Frontal cortex (tissue), 3 donors: ENCODE measurements at regions not wholly inside any gene's neighbourhood (a gene's known extent, or its start where the extent isn't known, plus 50 kb on each side); places are given as distances from the start of the nearest gene placed in this dataset.

ENCODE experiments used
- DNase-seq, 2 donors: peaks; one replicate each; pipeline ENCODE4 v3.0.0; 2012; ENCODE audit warnings: low spot score in 2 of 2
- FAIRE-seq: peaks from 2 replicates; lab custom pipeline; 2012; peaks lifted over from hg19 to GRCh38; lab: Jason Lieb, UNC
- donor health status: control.
- donor health status: control.
- donor health status: control.

- DNase-seq: no peak
- no peak for FAIRE-seq
Measured at GRCh38 chr11:106427736-106428135, 350.3 kb downstream of the AASDHPPT start.

- FAIRE-seq: no peak
- DNase-seq: no peak
Measured at GRCh38 chr11:106442032-106442431, 364.6 kb downstream of the AASDHPPT start.

GRCh38 chr11:106446302-106446701 lies 368.8 kb downstream of the AASDHPPT start:
- no peak for FAIRE-seq
- no peak for DNase-seq

GRCh38 chr11:106446955-106447354 lies 369.5 kb downstream of the AASDHPPT start:
- FAIRE-seq: no peak
- no peak for DNase-seq

GRCh38 chr11:106447631-106448191 lies 370.2 kb downstream of the AASDHPPT start:
- DNase-seq: no peak
- no peak for FAIRE-seq

- DNase-seq (no peak), FAIRE-seq (no peak)
Measured at GRCh38 chr11:106449763-106450162, 372.3 kb downstream of the AASDHPPT start.

- FAIRE-seq: no peak
- DNase-seq: no peak
Measured at GRCh38 chr11:106451228-106451922, 373.9 kb downstream of the AASDHPPT start.

- DNase-seq (no peak), FAIRE-seq (no peak)
Measured at GRCh38 chr11:106456647-106457046, 379.2 kb downstream of the AASDHPPT start.

GRCh38 chr11:106457727-106458126 lies 380.3 kb downstream of the AASDHPPT start:
- FAIRE-seq: no peak
- no peak for DNase-seq

- FAIRE-seq (no peak), DNase-seq (no peak)
Measured at GRCh38 chr11:106459135-106459534, 381.7 kb downstream of the AASDHPPT start.

- FAIRE-seq: no peak
- no peak for DNase-seq
Measured at GRCh38 chr11:106461148-106461691, 383.8 kb downstream of the AASDHPPT start.

GRCh38 chr11:106461839-106462545 lies 384.5 kb downstream of the AASDHPPT start:
- FAIRE-seq: no peak
- DNase-seq: no peak

- FAIRE-seq (no peak), DNase-seq (no peak)
Measured at GRCh38 chr11:106463154-106463553, 385.7 kb downstream of the AASDHPPT start.

GRCh38 chr11:106463796-106464201 lies 386.3 kb downstream of the AASDHPPT start:
- no peak for FAIRE-seq
- DNase-seq: no peak

- DNase-seq (no peak), FAIRE-seq (no peak)
Measured at GRCh38 chr11:106464728-106465127, 387.3 kb downstream of the AASDHPPT start.

GRCh38 chr11:106466521-106467080 lies 389.1 kb downstream of the AASDHPPT start:
- DNase-seq: no peak
- FAIRE-seq: no peak

- no peak for DNase-seq
- no peak for FAIRE-seq
Measured at GRCh38 chr11:106467501-106467900, 390.0 kb downstream of the AASDHPPT start.

GRCh38 chr11:106468086-106468485 lies 390.6 kb downstream of the AASDHPPT start:
- no peak for FAIRE-seq

GRCh38 chr11:106468531-106468930 lies 391.1 kb downstream of the AASDHPPT start:
- DNase-seq (no peak), FAIRE-seq (no peak)

More at GRCh38 chr11:106468086-106468485, 390.6 kb downstream of the AASDHPPT start:
- DNase-seq: no peak

- DNase-seq (no peak), FAIRE-seq (no peak)
Measured at GRCh38 chr11:106470230-106470629, 392.8 kb downstream of the AASDHPPT start.

GRCh38 chr11:106471276-106471675 lies 393.8 kb downstream of the AASDHPPT start:
- FAIRE-seq (no peak), DNase-seq (no peak)
